ENCODE measurements at regions not wholly inside any gene's neighbourhood (a gene's known extent, or its start where the extent isn't known, plus 50 kb on each side); places are given as distances from the start of the nearest gene placed in this dataset.
"Not testable (repeated sequence)": the region's sequence is repeated elsewhere in the genome, so short reads cannot be mapped to it uniquely, and the experiment has no call there.

DNA sequence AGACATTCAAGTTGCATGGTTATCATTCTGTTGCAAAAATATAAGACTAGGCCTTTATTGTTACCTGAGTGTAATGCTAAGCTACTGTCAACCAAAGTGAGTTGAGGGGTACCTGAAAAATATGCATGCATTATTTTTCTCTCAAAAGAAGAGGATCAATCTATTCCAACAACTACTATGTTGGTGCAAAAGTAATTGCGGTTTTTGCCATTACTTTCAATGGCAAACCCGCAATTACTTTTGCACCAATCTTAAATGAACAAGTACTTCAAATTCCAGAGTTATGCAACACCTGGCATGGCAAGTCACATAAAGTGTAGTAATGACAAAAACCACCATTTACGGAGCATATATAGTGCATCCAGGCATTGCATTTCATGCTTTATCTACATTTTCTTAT, 307.0 kb upstream of the NOX3 start:
- no peaks in the 10 kb centered on the region for H3K79me2 ChIP-seq (ENCODE audit: low read length)
- H3K4me1 ChIP-seq (ENCODE audit: low read length): no peaks in the 10 kb centered on the region
- H3K27me3 ChIP-seq (ENCODE audit: low read depth, low read length): no peaks in the 10 kb centered on the region
- no peak overlapping the region for H3K27ac ChIP-seq (ENCODE audit: low read length)
- no peaks in the 10 kb centered on the region for H3K9me3 ChIP-seq (ENCODE audit: insufficient read depth, low read length)
- H3K4me3 ChIP-seq (ENCODE audit: low read length): no peak overlapping the region
- no peak overlapping the region for H3K4me2 ChIP-seq (ENCODE audit: low read length)
- no peak overlapping the region for H3K9ac ChIP-seq (ENCODE audit: low read length)
- H3K36me3 ChIP-seq (replicated peaks; ENCODE audit: low read depth, low read length): no peaks in the 10 kb centered on the region
- H4K20me1 ChIP-seq (ENCODE audit: insufficient read depth, low read length): no peaks in the 10 kb centered on the region
- no peak for TF ChIP-seq EZH2phosphoT487 (IDR thresholded peaks at IDR 0.05; ENCODE audit: low read depth)
- TF ChIP-seq, protein P1, sequence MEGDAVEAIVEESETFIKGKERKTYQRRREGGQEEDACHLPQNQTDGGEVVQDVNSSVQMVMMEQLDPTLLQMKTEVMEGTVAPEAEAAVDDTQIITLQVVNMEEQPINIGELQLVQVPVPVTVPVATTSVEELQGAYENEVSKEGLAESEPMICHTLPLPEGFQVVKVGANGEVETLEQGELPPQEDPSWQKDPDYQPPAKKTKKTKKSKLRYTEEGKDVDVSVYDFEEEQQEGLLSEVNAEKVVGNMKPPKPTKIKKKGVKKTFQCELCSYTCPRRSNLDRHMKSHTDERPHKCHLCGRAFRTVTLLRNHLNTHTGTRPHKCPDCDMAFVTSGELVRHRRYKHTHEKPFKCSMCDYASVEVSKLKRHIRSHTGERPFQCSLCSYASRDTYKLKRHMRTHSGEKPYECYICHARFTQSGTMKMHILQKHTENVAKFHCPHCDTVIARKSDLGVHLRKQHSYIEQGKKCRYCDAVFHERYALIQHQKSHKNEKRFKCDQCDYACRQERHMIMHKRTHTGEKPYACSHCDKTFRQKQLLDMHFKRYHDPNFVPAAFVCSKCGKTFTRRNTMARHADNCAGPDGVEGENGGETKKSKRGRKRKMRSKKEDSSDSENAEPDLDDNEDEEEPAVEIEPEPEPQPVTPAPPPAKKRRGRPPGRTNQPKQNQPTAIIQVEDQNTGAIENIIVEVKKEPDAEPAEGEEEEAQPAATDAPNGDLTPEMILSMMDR (IDR thresholded peaks at IDR 0.05; ENCODE audit: low read depth, low read length): no peak
- H2AFZ ChIP-seq (ENCODE audit: low read depth, low read length): no peak overlapping the region

GRCh38 chr6:155755452-155755851, 299.8 kb upstream of the NOX3 start:
- no peaks in the 10 kb centered on the region for H4K20me1 ChIP-seq (ENCODE audit: insufficient read depth, low read length)
- no peaks in the 10 kb centered on the region for H3K9me3 ChIP-seq (ENCODE audit: insufficient read depth, low read length)
- H3K9ac ChIP-seq (ENCODE audit: low read length): no peak overlapping the region
- no peak overlapping the region for H3K4me3 ChIP-seq (ENCODE audit: low read length)
- no peaks in the 10 kb centered on the region for H3K79me2 ChIP-seq (ENCODE audit: low read length)
- no peaks in the 10 kb centered on the region for H3K27me3 ChIP-seq (ENCODE audit: low read depth, low read length)
- TF ChIP-seq EZH2phosphoT487 (IDR thresholded peaks at IDR 0.05; ENCODE audit: low read depth): no peak
- TF ChIP-seq, protein P1 (IDR thresholded peaks at IDR 0.05; ENCODE audit: low read depth, low read length): no peak
- H3K27ac ChIP-seq (ENCODE audit: low read length): no peak overlapping the region
- H3K4me1 ChIP-seq (ENCODE audit: low read length): no peaks in the 10 kb centered on the region
- no peak overlapping the region for H3K4me2 ChIP-seq (ENCODE audit: low read length)
- H2AFZ ChIP-seq (ENCODE audit: low read depth, low read length): no peak overlapping the region
- no peaks in the 10 kb centered on the region for H3K36me3 ChIP-seq (replicated peaks; ENCODE audit: low read depth, low read length)

DNA sequence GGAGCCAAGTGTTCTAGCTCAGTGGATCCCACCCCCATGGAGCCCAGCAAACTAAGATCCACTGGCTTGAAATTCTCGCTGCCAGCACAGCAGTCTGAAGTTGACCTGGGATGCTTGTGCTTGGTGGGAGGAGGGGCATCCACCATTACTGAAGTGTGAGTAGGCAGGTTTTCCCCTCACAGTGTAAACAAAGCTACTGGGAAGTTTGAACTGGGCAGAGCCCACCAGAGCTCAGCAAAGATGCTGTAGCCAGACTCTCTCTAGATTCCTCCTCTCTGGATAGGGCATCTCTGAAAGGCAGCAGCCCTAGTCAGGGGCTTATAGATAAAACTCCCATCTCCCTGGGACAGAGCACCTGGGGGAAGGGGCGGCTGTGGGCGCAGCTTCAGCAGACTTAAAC, 293.1 kb upstream of the NOX3 start:
- not testable (repeated sequence) for H2AFZ ChIP-seq (ENCODE audit: low read depth, low read length); H3K9ac ChIP-seq (ENCODE audit: low read length); H3K79me2 ChIP-seq (ENCODE audit: low read length); H3K4me2 ChIP-seq (ENCODE audit: low read length); H3K9me3 ChIP-seq (ENCODE audit: insufficient read depth, low read length); H3K27me3 ChIP-seq (ENCODE audit: low read depth, low read length); H3K27ac ChIP-seq (ENCODE audit: low read length); H3K4me1 ChIP-seq (ENCODE audit: low read length); H4K20me1 ChIP-seq (ENCODE audit: insufficient read depth, low read length); H3K4me3 ChIP-seq (ENCODE audit: low read length); H3K36me3 ChIP-seq (replicated peaks; ENCODE audit: low read depth, low read length)

GRCh38 chr6:155747491-155747890, 291.9 kb upstream of the NOX3 start:
- Histone ChIP-seq H3K4me2 (ENCODE audit: low read length) (no peak overlapping the region), H3K36me3 (replicated peaks; ENCODE audit: low read depth, low read length) (no peaks in the 10 kb centered on the region), H3K27me3 (ENCODE audit: low read depth, low read length) (no peaks in the 10 kb centered on the region), H3K9ac (ENCODE audit: low read length) (no peak overlapping the region), H3K4me1 (ENCODE audit: low read length) (no peaks in the 10 kb centered on the region), H3K27ac (ENCODE audit: low read length) (no peak overlapping the region), H4K20me1 (ENCODE audit: insufficient read depth, low read length) (no peaks in the 10 kb centered on the region), H3K79me2 (ENCODE audit: low read length) (no peaks in the 10 kb centered on the region), H3K4me3 (ENCODE audit: low read length) (no peak overlapping the region), H3K9me3 (ENCODE audit: insufficient read depth, low read length) (no peaks in the 10 kb centered on the region), H2AFZ (ENCODE audit: low read depth, low read length) (no peak overlapping the region)
- no peak for TF ChIP-seq EZH2phosphoT487 (IDR thresholded peaks at IDR 0.05; ENCODE audit: low read depth)
- TF ChIP-seq, protein P1 (IDR thresholded peaks at IDR 0.05; ENCODE audit: low read depth, low read length): no peak
